Activated T-cell treated with anti-CD3 and anti-CD28 coated beads, Interleukin-2, amount 50 U/mL, for 4 hours (primary cell): ENCODE measurements at regions not wholly inside any gene's neighbourhood (a gene's known extent, or its start where the extent isn't known, plus 50 kb on each side); places are given as distances from the start of the nearest gene placed in this dataset.

Experiments
- ATAC-seq, 2 donors: fragments of 200-7000 bp; cut with Tn5 transposase; one replicate each; pipeline ENCODE4 v1.10.0; 2021
- DNase-seq: peaks from one replicate; pipeline ENCODE4 v3.0.0-alpha.2; 2020
- H3K27me3 Mint-ChIP-seq: one replicate; pipeline ENCODE4 v1.8.0; 2021; ENCODE audit warnings: low read depth, mixed read lengths
- H3K36me3 Mint-ChIP-seq: one replicate; pipeline ENCODE4 v1.8.0; 2022; ENCODE audit warnings: mixed read lengths; ENCODE audit not compliant: insufficient read depth
- H3K4me1 Mint-ChIP-seq: one replicate; pipeline ENCODE4 v1.8.0; 2021; ENCODE audit warnings: low read depth, mixed read lengths
- H3K4me3 Mint-ChIP-seq: one replicate; pipeline ENCODE4 v1.8.0; 2021; ENCODE audit warnings: mild to moderate bottlenecking, moderate library complexity, mixed read lengths
- H3K9me3 Mint-ChIP-seq: one replicate; pipeline ENCODE4 v1.8.0; 2021; ENCODE audit warnings: mixed read lengths

- ATAC-seq: no peak
- H3K9me3 Mint-ChIP-seq: no peaks in the 10 kb centered on the region
These were observed 97.0 kb upstream of the RET start for GRCh38 chr10:42979721-42980467.

GRCh38 chr10:42980553-42981357 lies 96.1 kb upstream of the RET start:
- H3K9me3 Mint-ChIP-seq: no peaks in the 10 kb centered on the region
- no peaks in the 10 kb centered on the region for H3K36me3 Mint-ChIP-seq
- no peaks in the 10 kb centered on the region for H3K4me1 Mint-ChIP-seq
- DNase-seq (peak; percentile 4), ATAC-seq (no peak)
- H3K27me3 Mint-ChIP-seq: peaks cover 2% of the 10 kb centered on the region
- no peak overlapping the region for H3K4me3 Mint-ChIP-seq

More at GRCh38 chr10:42979721-42980467, 97.0 kb upstream of the RET start:
- Mint-ChIP-seq H3K4me3 (no peak overlapping the region), H3K4me1 (no peaks in the 10 kb centered on the region), H3K36me3 (no peaks in the 10 kb centered on the region), H3K27me3 (peaks cover 6% of the 10 kb centered on the region)
- DNase-seq: no peak

GRCh38 chr10:42981358-42982236 lies 95.3 kb upstream of the RET start:
- H3K4me1 Mint-ChIP-seq: no peaks in the 10 kb centered on the region
- DNase-seq (peak; percentile 1), ATAC-seq (no peak)
- no peaks in the 10 kb centered on the region for H3K36me3 Mint-ChIP-seq
- H3K27me3 Mint-ChIP-seq: peaks cover under 1% of the 10 kb centered on the region
- H3K4me3 Mint-ChIP-seq: no peak overlapping the region
- no peaks in the 10 kb centered on the region for H3K9me3 Mint-ChIP-seq

- Mint-ChIP-seq H3K4me1 (no peaks in the 10 kb centered on the region), H3K27me3 (no peaks in the 10 kb centered on the region), H3K4me3 (no peak overlapping the region), H3K9me3 (no peaks in the 10 kb centered on the region), H3K36me3 (no peaks in the 10 kb centered on the region)
- ATAC-seq: no peak
- peak; percentile 1 for DNase-seq
These were observed 93.9 kb upstream of the RET start for GRCh38 chr10:42982891-42983506.

- no peaks in the 10 kb centered on the region for H3K36me3 Mint-ChIP-seq
- DNase-seq: no peak
- H3K27me3 Mint-ChIP-seq: no peaks in the 10 kb centered on the region
- no peak for ATAC-seq
- no peaks in the 10 kb centered on the region for H3K4me1 Mint-ChIP-seq
- no peaks in the 10 kb centered on the region for H3K9me3 Mint-ChIP-seq
- no peak overlapping the region for H3K4me3 Mint-ChIP-seq
These were observed 93.3 kb upstream of the RET start for GRCh38 chr10:42983591-42983990.

- Mint-ChIP-seq H3K9me3 (no peaks in the 10 kb centered on the region), H3K36me3 (no peaks in the 10 kb centered on the region), H3K4me1 (peaks cover 2% of the 10 kb centered on the region), H3K27me3 (no peaks in the 10 kb centered on the region), H3K4me3 (no peak overlapping the region)
- no peak for ATAC-seq
- DNase-seq: no peak
These were observed 92.7 kb upstream of the RET start for GRCh38 chr10:42984035-42984610.

- Mint-ChIP-seq H3K4me3 (no peak overlapping the region), H3K36me3 (no peaks in the 10 kb centered on the region), H3K27me3 (no peaks in the 10 kb centered on the region), H3K4me1 (peaks cover 5% of the 10 kb centered on the region), H3K9me3 (no peaks in the 10 kb centered on the region)
- no peak for DNase-seq
- no peak for ATAC-seq
These were observed 92.0 kb upstream of the RET start for GRCh38 chr10:42984761-42985325.

- Mint-ChIP-seq H3K4me3 (no peak overlapping the region), H3K36me3 (no peaks in the 10 kb centered on the region), H3K27me3 (no peaks in the 10 kb centered on the region), H3K4me1 (peaks cover 5% of the 10 kb centered on the region), H3K9me3 (no peaks in the 10 kb centered on the region)
- DNase-seq (no peak), ATAC-seq (no peak)
These were observed 91.2 kb upstream of the RET start for GRCh38 chr10:42985436-42986316.

GRCh38 chr10:42986633-42987032 lies 90.2 kb upstream of the RET start:
- H3K4me1 Mint-ChIP-seq: peaks cover 5% of the 10 kb centered on the region
- no peaks in the 10 kb centered on the region for H3K9me3 Mint-ChIP-seq
- DNase-seq: no peak
- H3K27me3 Mint-ChIP-seq: no peaks in the 10 kb centered on the region
- no peak for ATAC-seq
- no peaks in the 10 kb centered on the region for H3K36me3 Mint-ChIP-seq
- H3K4me3 Mint-ChIP-seq: no peak overlapping the region

GRCh38 chr10:42987121-42987541 lies 89.7 kb upstream of the RET start:
- no peak overlapping the region for H3K4me3 Mint-ChIP-seq
- DNase-seq (no peak), ATAC-seq (no peak)
- peaks cover 5% of the 10 kb centered on the region for H3K4me1 Mint-ChIP-seq
- no peaks in the 10 kb centered on the region for H3K9me3 Mint-ChIP-seq
- no peaks in the 10 kb centered on the region for H3K27me3 Mint-ChIP-seq
- H3K36me3 Mint-ChIP-seq: no peaks in the 10 kb centered on the region

- H3K9me3 Mint-ChIP-seq: no peaks in the 10 kb centered on the region
- H3K36me3 Mint-ChIP-seq: no peaks in the 10 kb centered on the region
These were observed 89.3 kb upstream of the RET start for GRCh38 chr10:42987575-42987974.

GRCh38 chr10:42988069-42988468 lies 88.8 kb upstream of the RET start:
- Mint-ChIP-seq H3K27me3 (no peaks in the 10 kb centered on the region), H3K4me1 (peaks cover 5% of the 10 kb centered on the region), H3K4me3 (no peak overlapping the region), H3K9me3 (no peaks in the 10 kb centered on the region), H3K36me3 (no peaks in the 10 kb centered on the region)
- DNase-seq: no peak
- no peak for ATAC-seq

More at GRCh38 chr10:42987575-42987974, 89.3 kb upstream of the RET start:
- peaks cover 5% of the 10 kb centered on the region for H3K4me1 Mint-ChIP-seq
- H3K27me3 Mint-ChIP-seq: no peaks in the 10 kb centered on the region
- H3K4me3 Mint-ChIP-seq: no peak overlapping the region
- ATAC-seq (no peak), DNase-seq (no peak)
